Endodermal cell (in vitro differentiated cells): ENCODE measurements at regions not wholly inside any gene's neighbourhood (a gene's known extent, or its start where the extent isn't known, plus 50 kb on each side); places are given as distances from the start of the nearest gene placed in this dataset.

Experiments
- DNase-seq: peaks from one replicate; pipeline ENCODE4 v3.0.0-alpha.2; 2017
- H3K27ac ChIP-seq: 2 replicates; pipeline ENCODE4 v1.5.1; 2013; ENCODE audit warnings: mild to moderate bottlenecking, low read depth, low read length, moderate library complexity
- H3K27me3 ChIP-seq: 2 replicates; pipeline ENCODE4 v1.6.1; 2013; ENCODE audit warnings: mild to moderate bottlenecking, low read length, moderate library complexity; ENCODE audit not compliant: insufficient read depth, control insufficient read depth, poor library complexity, severe bottlenecking
- H3K36me3 ChIP-seq: 2 replicates; pipeline ENCODE4 v1.7.0; 2013; ENCODE audit warnings: mild to moderate bottlenecking, low read length, moderate library complexity; ENCODE audit not compliant: control insufficient read depth, insufficient read depth
- H3K4me1 ChIP-seq: one replicate; pipeline ENCODE4 v1.7.0; 2013; ENCODE audit warnings: low read length; ENCODE audit not compliant: control insufficient read depth, insufficient read depth
- H3K4me3 ChIP-seq: 2 replicates; pipeline ENCODE4 v1.5.1; 2013; ENCODE audit warnings: mild to moderate bottlenecking, low read length, moderate library complexity
- H3K9ac ChIP-seq: 2 replicates; pipeline ENCODE4 v1.6.1; 2013; ENCODE audit warnings: mild to moderate bottlenecking, low read length, moderate library complexity; ENCODE audit not compliant: poor library complexity, severe bottlenecking; ENCODE audit errors: extremely low read depth
- H3K9me3 ChIP-seq: 2 replicates; pipeline ENCODE4 v1.6.1; 2013; ENCODE audit warnings: mild to moderate bottlenecking, low read length, moderate library complexity; ENCODE audit not compliant: control insufficient read depth
- H3K27ac Mint-ChIP-seq: 2 replicates; pipeline ENCODE4 v1.8.0; 2020; ENCODE audit warnings: mixed read lengths
- H3K27me3 Mint-ChIP-seq: 2 replicates; pipeline ENCODE4 v1.8.0; 2021; ENCODE audit warnings: mild to moderate bottlenecking, mixed read lengths; ENCODE audit not compliant: insufficient read depth
- H3K36me3 Mint-ChIP-seq: 2 replicates; pipeline ENCODE4 v1.8.0; 2020; ENCODE audit warnings: low read depth, mixed read lengths
- H3K4me1 Mint-ChIP-seq: 2 replicates; pipeline ENCODE4 v1.8.0; 2020; ENCODE audit warnings: mixed read lengths
- H3K4me3 Mint-ChIP-seq: 2 replicates; pipeline ENCODE4 v1.8.0; 2020; ENCODE audit warnings: mild to moderate bottlenecking, moderate library complexity, mixed read lengths
- H3K9me3 Mint-ChIP-seq: 2 replicates; pipeline ENCODE4 v1.8.0; 2020; ENCODE audit warnings: mild to moderate bottlenecking, mixed read lengths
- WGBS, 2 experiments: methylation state at CpG; one replicate each; pipeline versions ENCODE4 v1.1.5 to v1.1.7; 2013; ENCODE audit warnings: missing lambda C conversion rate in 2 of 2, mixed read lengths in 1 of 2; ENCODE audit not compliant: insufficient coverage in 1 of 2, insufficient read length in 1 of 2; 5-methylcytosine and 5-hydroxymethylcytosine counted together
- TF ChIP-seq, protein P1 (sequence below): fragments of 200-600 bp; sonication (generic); conservative IDR thresholded peaks from 2 replicates; pipeline ENCODE4 v1.5.0; 2021; ENCODE audit warnings: antibody characterized with exemption, mild to moderate bottlenecking

DNA sequence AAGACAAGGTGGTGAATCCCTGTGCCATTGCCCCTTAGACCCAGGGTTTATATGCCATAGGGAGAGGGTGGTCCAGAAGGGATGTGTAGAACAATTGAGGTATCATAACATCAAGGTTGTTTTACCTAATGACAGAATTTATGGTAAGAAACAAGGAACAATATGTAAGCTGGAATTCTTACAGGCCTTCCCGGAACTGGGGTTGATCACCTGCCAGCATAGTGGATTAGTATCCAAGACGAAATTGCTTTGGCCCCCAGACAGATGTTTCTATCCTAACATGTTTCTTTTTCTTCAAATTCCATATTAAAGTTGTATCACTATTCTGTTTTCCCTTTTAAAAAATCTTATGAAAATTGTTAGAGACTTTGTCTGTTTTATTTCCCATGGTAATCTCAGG, 343.8 kb upstream of the ANO3 start:
- Histone ChIP-seq H3K4me1 (no peaks in the 10 kb centered on the region), H3K36me3 (no peaks in the 10 kb centered on the region), H3K9me3 (no peaks in the 10 kb centered on the region), H3K4me3 (no peak overlapping the region), H3K9ac (no peak overlapping the region), H3K27ac (no peak overlapping the region), H3K27me3 (no peaks in the 10 kb centered on the region)
- H3K4me1 Mint-ChIP-seq = no peaks in the 10 kb centered on the region
- no peaks in the 10 kb centered on the region for H3K27me3 Mint-ChIP-seq
- H3K9me3 Mint-ChIP-seq = no peaks in the 10 kb centered on the region
- no peak overlapping the region for H3K27ac Mint-ChIP-seq
- WGBS, 2 experiments = 81% methylated on average over 2 of the region's 2 CpGs; no CpG with 5 or more reads in 1 of the 2 experiments
- H3K4me3 Mint-ChIP-seq = no peak overlapping the region
- TF ChIP-seq, protein P1, sequence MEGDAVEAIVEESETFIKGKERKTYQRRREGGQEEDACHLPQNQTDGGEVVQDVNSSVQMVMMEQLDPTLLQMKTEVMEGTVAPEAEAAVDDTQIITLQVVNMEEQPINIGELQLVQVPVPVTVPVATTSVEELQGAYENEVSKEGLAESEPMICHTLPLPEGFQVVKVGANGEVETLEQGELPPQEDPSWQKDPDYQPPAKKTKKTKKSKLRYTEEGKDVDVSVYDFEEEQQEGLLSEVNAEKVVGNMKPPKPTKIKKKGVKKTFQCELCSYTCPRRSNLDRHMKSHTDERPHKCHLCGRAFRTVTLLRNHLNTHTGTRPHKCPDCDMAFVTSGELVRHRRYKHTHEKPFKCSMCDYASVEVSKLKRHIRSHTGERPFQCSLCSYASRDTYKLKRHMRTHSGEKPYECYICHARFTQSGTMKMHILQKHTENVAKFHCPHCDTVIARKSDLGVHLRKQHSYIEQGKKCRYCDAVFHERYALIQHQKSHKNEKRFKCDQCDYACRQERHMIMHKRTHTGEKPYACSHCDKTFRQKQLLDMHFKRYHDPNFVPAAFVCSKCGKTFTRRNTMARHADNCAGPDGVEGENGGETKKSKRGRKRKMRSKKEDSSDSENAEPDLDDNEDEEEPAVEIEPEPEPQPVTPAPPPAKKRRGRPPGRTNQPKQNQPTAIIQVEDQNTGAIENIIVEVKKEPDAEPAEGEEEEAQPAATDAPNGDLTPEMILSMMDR = no peak
- no peaks in the 10 kb centered on the region for H3K36me3 Mint-ChIP-seq
- no peak for DNase-seq

DNA sequence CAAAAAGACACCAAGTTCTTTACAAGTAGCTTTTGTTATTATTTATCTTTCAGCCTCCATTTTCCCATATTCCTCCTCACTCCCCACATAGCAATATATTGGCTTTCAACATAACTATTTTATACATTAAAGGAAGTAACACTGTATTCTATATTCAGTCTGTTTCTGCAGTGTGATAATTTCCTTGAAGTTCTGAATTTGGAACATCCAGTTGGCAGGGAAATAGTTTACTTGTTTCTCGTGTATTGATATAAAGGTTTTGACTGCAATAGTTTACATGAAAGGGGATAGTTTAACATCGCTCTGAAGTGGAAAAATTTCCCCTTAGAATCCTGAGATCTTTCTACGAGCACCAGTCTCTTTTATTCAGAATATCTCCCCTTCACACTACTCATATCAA, 341.5 kb upstream of the ANO3 start:
- Histone ChIP-seq H3K9ac (no peak overlapping the region), H3K27me3 (no peaks in the 10 kb centered on the region), H3K9me3 (no peaks in the 10 kb centered on the region), H3K4me3 (no peak overlapping the region), H3K27ac (no peak overlapping the region), H3K4me1 (no peaks in the 10 kb centered on the region), H3K36me3 (no peaks in the 10 kb centered on the region)
- DNase-seq = no peak
- TF ChIP-seq, protein P1 = no peak
- H3K36me3 Mint-ChIP-seq = no peaks in the 10 kb centered on the region
- no peaks in the 10 kb centered on the region for H3K4me1 Mint-ChIP-seq
- H3K27me3 Mint-ChIP-seq = no peaks in the 10 kb centered on the region
- no peaks in the 10 kb centered on the region for H3K9me3 Mint-ChIP-seq
- no peak overlapping the region for H3K27ac Mint-ChIP-seq
- no peak overlapping the region for H3K4me3 Mint-ChIP-seq
- WGBS, 2 experiments = 82 to 87% methylated on average over 2 to 3 of the region's 3 CpGs

DNA sequence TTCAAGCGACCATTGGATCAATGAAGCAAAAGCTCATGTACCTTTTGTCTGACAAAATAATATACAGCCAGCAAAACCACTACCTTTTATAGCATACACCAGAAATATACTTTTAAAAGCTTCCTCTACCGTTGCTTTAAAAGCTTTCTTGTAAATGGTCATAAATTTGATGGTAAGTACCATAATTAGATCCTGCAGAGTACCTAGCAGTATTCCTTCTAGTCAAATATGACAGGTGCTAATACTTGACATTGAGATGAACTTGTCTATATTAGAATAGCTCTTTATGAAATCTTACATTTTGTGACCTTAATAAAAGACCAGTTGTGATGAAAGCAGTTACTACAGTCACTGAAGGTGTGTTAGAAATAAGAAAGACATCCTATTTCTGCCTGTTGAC, 340.5 kb upstream of the ANO3 start:
- Mint-ChIP-seq H3K4me3 (no peak overlapping the region), H3K27ac (no peak overlapping the region), H3K27me3 (no peaks in the 10 kb centered on the region), H3K9me3 (no peaks in the 10 kb centered on the region), H3K4me1 (no peaks in the 10 kb centered on the region), H3K36me3 (no peaks in the 10 kb centered on the region)
- H3K27me3 ChIP-seq = no peaks in the 10 kb centered on the region
- H3K9ac ChIP-seq = no peak overlapping the region
- WGBS, 2 experiments = 82% methylated on average over 2 of the region's 2 CpGs; no CpG with 5 or more reads in 1 of the 2 experiments
- no peak for DNase-seq
- no peak overlapping the region for H3K4me3 ChIP-seq
- TF ChIP-seq, protein P1 = no peak
- no peaks in the 10 kb centered on the region for H3K36me3 ChIP-seq
- H3K9me3 ChIP-seq = no peaks in the 10 kb centered on the region
- H3K4me1 ChIP-seq = no peaks in the 10 kb centered on the region
- H3K27ac ChIP-seq = no peak overlapping the region
